SK-N-SH (cell line): ENCODE measurements at regions not wholly inside any gene's neighbourhood (a gene's known extent, or its start where the extent isn't known, plus 50 kb on each side); places are given as distances from the start of the nearest gene placed in this dataset.

Experiments used
- CTCF ChIA-PET: fragments of 300-600, 350-600 bp; formaldehyde crosslinking; extraction: SDS; loops from one replicate; lab custom pipeline; 2021; lab: Yijun Ruan, JAX
- POLR2A ChIA-PET: fragments of 350-600 bp; sonication (Branson Sonifier 250); formaldehyde crosslinking; extraction: SDS; loops from one replicate; lab custom pipeline; 2020; ENCODE audit warnings: antibody characterized with exemption, inconsistent platforms; lab: Yijun Ruan, JAX
- DNase-seq: peaks from one replicate; pipeline ENCODE4 v3.0.0; 2012
- H2AFZ ChIP-seq: fragments of 200-600 bp; sonication (generic); 2 replicates; pipeline ENCODE4 v1.8.1; 2016; ENCODE audit warnings: antibody characterized with exemption, mild to moderate bottlenecking, low read depth
- H3F3A ChIP-seq: fragments of 200-600 bp; sonication (generic); replicated peaks from 2 replicates; pipeline ENCODE3; 2016; ENCODE audit warnings: antibody characterized with exemption, mild to moderate bottlenecking; ENCODE audit not compliant: insufficient read depth
- H3K27ac ChIP-seq, 2 experiments: fragments of 200-500 bp in 1 of 2; fragments of 200-600 bp in 1 of 2; sonication (Bioruptor generic) in 1 of 2; sonication (generic), shearing (Covaris generic) in 1 of 2; 2 replicates each; pipeline versions ENCODE4 v1.5.1 to v1.6.1; 2014 to 2016; ENCODE audit warnings: low read depth in 2 of 2, inconsistent platforms in 1 of 2, low read length in 1 of 2, mild to moderate bottlenecking in 1 of 2, mixed read lengths in 1 of 2
- H3K27me3 ChIP-seq: fragments of 200-600 bp; sonication (generic), shearing (Covaris generic); 2 replicates; pipeline ENCODE4 v1.6.1; 2016; ENCODE audit warnings: mixed run types; ENCODE audit not compliant: insufficient read depth
- H3K36me3 ChIP-seq, 2 experiments: fragments of 200-500 bp in 1 of 2; fragments of 200-600 bp in 1 of 2; sonication (Bioruptor generic) in 1 of 2; sonication (generic) in 1 of 2; replicated peaks in 1 of 2; 2 replicates each; pipeline versions ENCODE3 to v1.5.1; 2014 to 2016; ENCODE audit warnings: low read length in 1 of 2, mild to moderate bottlenecking in 1 of 2; ENCODE audit not compliant: insufficient read depth in 2 of 2, control insufficient read depth in 1 of 2
- H3K4me1 ChIP-seq, 2 experiments: fragments of 200-500 bp in 1 of 2; fragments of 200-600 bp in 1 of 2; sonication (Bioruptor generic) in 1 of 2; sonication (generic), shearing (Covaris generic) in 1 of 2; 2 replicates each; pipeline versions ENCODE4 v1.5.1 to v1.6.1; 2014 to 2016; ENCODE audit warnings: low read depth in 1 of 2, low read length in 1 of 2, mixed run types in 1 of 2; ENCODE audit not compliant: insufficient read depth in 2 of 2, control insufficient read depth in 1 of 2
- H3K4me2 ChIP-seq: fragments of 200-600 bp; sonication (generic), shearing (Covaris generic); 2 replicates; pipeline ENCODE4 v1.6.1; 2017; ENCODE audit warnings: mixed run types
- H3K4me3 ChIP-seq, 2 experiments: fragments of 200-500 bp in 1 of 2; fragments of 200-600 bp in 1 of 2; sonication (Bioruptor generic) in 1 of 2; sonication (generic), shearing (Covaris generic) in 1 of 2; 2 replicates each; pipeline versions ENCODE4 v1.5.1 to v1.8.1; 2014 to 2016; ENCODE audit warnings: low read depth in 2 of 2, inconsistent platforms in 1 of 2, low read length in 1 of 2, mild to moderate bottlenecking in 1 of 2, mixed read lengths in 1 of 2, moderate library complexity in 1 of 2
- H3K79me2 ChIP-seq: fragments of 200-600 bp; sonication (generic); 2 replicates; pipeline ENCODE4 v1.8.1; 2017; ENCODE audit warnings: mild to moderate bottlenecking; ENCODE audit not compliant: insufficient read depth
- H3K9ac ChIP-seq: fragments of 200-600 bp; sonication (generic); 2 replicates; pipeline ENCODE4 v1.6.1; 2017; ENCODE audit warnings: mixed run types
- H3K9me2 ChIP-seq: fragments of 200-600 bp; sonication (generic); 2 replicates; pipeline ENCODE4 v1.6.1; 2017; ENCODE audit warnings: mixed run types
- H3K9me3 ChIP-seq: fragments of 200-600 bp; sonication (generic); 2 replicates; pipeline ENCODE4 v1.6.1; 2017; ENCODE audit warnings: mixed run types, mild to moderate bottlenecking, moderate library complexity
- H4K20me1 ChIP-seq: fragments of 200-600 bp; sonication (generic); 2 replicates; pipeline ENCODE4 v1.6.1; 2017; ENCODE audit warnings: mild to moderate bottlenecking, mixed run types; ENCODE audit not compliant: insufficient read depth
- CTCF ChIP-seq: fragments of 200-600 bp; sonication (generic); IDR thresholded peaks from 2 replicates; pipeline ENCODE4 v1.6.1; 2017; ENCODE audit warnings: antibody characterized with exemption, mild to moderate bottlenecking, moderate library complexity
- EZH2phosphoT487 ChIP-seq: fragments of 200-600 bp; sonication (generic); IDR thresholded peaks from 2 replicates; pipeline ENCODE4 v1.6.1; 2017; ENCODE audit warnings: low read depth, mixed run types, mild to moderate bottlenecking, antibody characterized with exemption, moderate library complexity, borderline replicate concordance
- FOXJ3 ChIP-seq: sonication (generic); formaldehyde crosslinking; IDR thresholded peaks from 2 replicates; pipeline ENCODE4 v1.5.1; 2020; ENCODE audit warnings: mild to moderate bottlenecking, missing genetic modification reagents
- JUND ChIP-seq: IDR thresholded peaks from 2 replicates; pipeline ENCODE4 v1.4.0; 2012
- NRF1 ChIP-seq: IDR thresholded peaks from 2 replicates; pipeline ENCODE4 v1.6.1; 2012; ENCODE audit warnings: low read depth, mild to moderate bottlenecking, low read length
- RAD21 ChIP-seq: IDR thresholded peaks from 2 replicates; pipeline ENCODE4 v1.6.1; 2012; ENCODE audit warnings: mild to moderate bottlenecking, low read length
- REST ChIP-seq: IDR thresholded peaks from 2 replicates; pipeline ENCODE4 v1.6.1; 2012; ENCODE audit warnings: mild to moderate bottlenecking, low read depth, low read length, moderate library complexity
- RFX5 ChIP-seq: IDR thresholded peaks from 2 replicates; pipeline ENCODE4 v1.6.1; 2012; ENCODE audit warnings: mild to moderate bottlenecking, improper control_type of control experiment, low read length
- SIN3A ChIP-seq: IDR thresholded peaks from 2 replicates; pipeline ENCODE4 v1.6.1; 2012; ENCODE audit warnings: low read depth, mild to moderate bottlenecking, low read length, moderate library complexity, borderline replicate concordance
- SMC3 ChIP-seq: IDR thresholded peaks from 2 replicates; pipeline ENCODE4 v1.6.1; 2012; ENCODE audit warnings: low read depth, low read length, improper control_type of control experiment
- TAF1 ChIP-seq: IDR thresholded peaks from 2 replicates; pipeline ENCODE4 v1.6.1; 2012; ENCODE audit warnings: low read depth, mild to moderate bottlenecking, low read length, moderate library complexity, borderline replicate concordance
- USF2 ChIP-seq: fragments of 150-350 bp; IDR thresholded peaks from 2 replicates; pipeline ENCODE4 v1.6.1; 2017; ENCODE audit warnings: antibody characterized with exemption, low read length, low read depth, borderline replicate concordance
- ZBTB33 ChIP-seq: IDR thresholded peaks from 2 replicates; pipeline ENCODE4 v1.4.0; 2012; ENCODE audit warnings: low read depth, borderline replicate concordance
- WGBS: methylation state at CpG from one replicate; pipeline ENCODE4 v1.1.6; 2017; ENCODE audit warnings: low lambda C conversion rate; 5-methylcytosine and 5-hydroxymethylcytosine counted together
- TF ChIP-seq, protein P1 (sequence below): IDR thresholded peaks from 2 replicates; pipeline ENCODE4 v1.4.0; 2012; ENCODE audit warnings: low read depth

DNA sequence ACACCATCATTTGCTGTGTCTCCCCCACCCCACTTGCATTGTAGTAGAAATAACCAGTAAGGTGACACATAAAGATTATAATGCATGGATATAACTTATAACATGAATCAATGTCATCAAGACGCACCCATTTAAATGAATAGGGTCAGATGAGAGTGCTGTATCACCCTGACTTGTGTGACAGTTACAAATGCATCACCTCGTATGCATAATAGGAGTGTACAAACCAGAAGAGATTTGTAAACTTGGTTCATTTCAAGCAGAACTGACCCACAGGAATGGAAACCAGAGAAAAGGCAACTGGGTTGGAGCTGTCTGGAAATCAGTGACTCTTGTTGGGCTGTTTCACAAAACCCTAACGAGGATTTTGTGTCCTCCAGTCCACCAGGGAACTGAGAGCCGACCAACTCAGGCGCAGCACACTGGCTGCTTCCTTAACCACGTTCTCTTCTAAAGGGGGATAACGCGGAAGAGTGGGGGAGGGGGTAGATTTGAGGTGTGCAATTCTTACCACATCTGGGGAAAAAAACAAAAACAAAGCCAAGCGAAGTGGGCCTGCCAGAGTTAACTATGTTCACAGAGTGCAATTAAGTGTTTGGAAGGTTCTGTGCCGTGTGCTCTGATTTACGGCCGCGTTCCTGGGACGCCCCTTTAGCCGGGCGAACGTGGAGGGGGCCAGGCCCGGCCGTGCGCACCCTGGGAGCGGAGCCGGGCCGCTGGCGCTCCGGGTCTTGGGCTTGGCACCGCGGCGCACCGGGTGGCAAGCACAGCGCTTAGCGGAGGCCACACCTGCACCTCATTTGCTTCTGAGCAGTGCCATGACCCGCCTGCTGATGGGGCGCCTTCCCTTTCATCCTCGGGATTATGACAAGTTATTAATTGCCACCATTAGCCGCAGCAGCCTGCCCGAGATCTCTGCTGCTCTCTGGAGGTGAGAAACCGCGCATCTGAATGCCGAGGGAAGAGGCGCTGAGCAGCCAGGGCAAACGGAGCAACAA lies 248.8 kb upstream of the FOXD3 start:
- no peak overlapping the region; a peak in 1 of 4 replicates for H3K4me3 ChIP-seq

GRCh38 chr1:63074321-63074720 lies 248.0 kb upstream of the FOXD3 start:
- 0 out of 2 replicates have a peak overlapping the region, but pooled peaks have one; percentile 33 for H3K4me2 ChIP-seq
- H3K9me3 ChIP-seq: no peaks in the 10 kb centered on the region
- no peaks in the 10 kb centered on the region for H3K9me2 ChIP-seq
- H3F3A ChIP-seq: no peaks in the 10 kb centered on the region
- H3K4me1 ChIP-seq: no peaks in the 10 kb centered on the region; a peak in 1 of 4 replicates
- CTCF ChIA-PET: interaction anchor here (0.9 to 1.0 kb wide), 2 partner anchors 11 to 69 kb away, joined by 3 to 4 read pairs; no protein-coding TSS in a partner anchor
- 54% methylated on average over 14 of the region's 15 CpGs for WGBS
- POLR2A ChIA-PET: no interaction called here
- no peaks in the 10 kb centered on the region for H4K20me1 ChIP-seq
- no peaks in the 10 kb centered on the region for H3K36me3 ChIP-seq
- no peak overlapping the region for H3K27ac ChIP-seq
- H3K27me3 ChIP-seq: peaks cover 13% of the 10 kb centered on the region; the same call in 1 of the 2 replicates
- H2AFZ ChIP-seq: no peak overlapping the region
- peak; percentile 43 for DNase-seq
- H3K4me3 ChIP-seq: no peak overlapping the region; a peak in 1 of 4 replicates
- no peaks in the 10 kb centered on the region for H3K79me2 ChIP-seq
- H3K9ac ChIP-seq: no peak overlapping the region
- TF ChIP-seq RFX5 (no peak), TAF1 (no peak), ZBTB33 (no peak), REST (no peak), SIN3A (no peak), JUND (no peak), CTCF (no peak), USF2 (no peak), NRF1 (no peak), SMC3 (no peak), EZH2phosphoT487 (no peak), FOXJ3 (CRISPR knock-in tag) (no peak)
- TF ChIP-seq, protein P1, sequence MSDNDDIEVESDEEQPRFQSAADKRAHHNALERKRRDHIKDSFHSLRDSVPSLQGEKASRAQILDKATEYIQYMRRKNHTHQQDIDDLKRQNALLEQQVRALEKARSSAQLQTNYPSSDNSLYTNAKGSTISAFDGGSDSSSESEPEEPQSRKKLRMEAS: no peak

More for the DNA sequence above, 248.8 kb upstream of the FOXD3 start:
- peak; percentile 69 for DNase-seq
- H3K9me3 ChIP-seq: no peaks in the 10 kb centered on the region
- no peak overlapping the region for H2AFZ ChIP-seq
- no peaks in the 10 kb centered on the region for H3K79me2 ChIP-seq
- 0 out of 2 replicates have a peak overlapping the region, but pooled peaks have one; percentile 33 for H3K4me2 ChIP-seq
- WGBS: 21% methylated on average over 20 of the region's 41 CpGs
- H3K4me1 ChIP-seq: no peaks in the 10 kb centered on the region; a peak in 1 of 4 replicates
- H3K27ac ChIP-seq: no peak overlapping the region
- ChIA-PET CTCF (no interaction called here), POLR2A (no interaction called here)
- H3K9ac ChIP-seq: no peak overlapping the region
- H3K27me3 ChIP-seq: peaks cover 13% of the 10 kb centered on the region; the same call in 1 of the 2 replicates
- no peaks in the 10 kb centered on the region for H3K36me3 ChIP-seq
- TF ChIP-seq SMC3 (peak; percentile 19; the same call in 1 of the 2 replicates), RAD21 (peak; percentile 41; the same call in 1 of the 2 replicates), FOXJ3 (CRISPR knock-in tag) (no peak)
- H4K20me1 ChIP-seq: no peaks in the 10 kb centered on the region
- H3F3A ChIP-seq: no peaks in the 10 kb centered on the region
- no peaks in the 10 kb centered on the region for H3K9me2 ChIP-seq
